GM23338 (cell line): ENCODE measurements at regions not wholly inside any gene's neighbourhood (a gene's known extent, or its start where the extent isn't known, plus 50 kb on each side); places are given as distances from the start of the nearest gene placed in this dataset.

Experiments used
- ATAC-seq: fragments of 200-7000 bp; cut with Tn5 transposase; 3 replicates; pipeline ENCODE4 v1.9.1; 2020
- DNase-seq: peaks from one replicate; pipeline ENCODE4 v3.0.0-alpha.2; 2015; ENCODE audit warnings: low spot score
- H2AFZ ChIP-seq: fragments of 200-600 bp; sonication (generic); 2 replicates; pipeline ENCODE4 v1.8.0; 2016; ENCODE audit warnings: antibody characterized with exemption, mild to moderate bottlenecking, moderate library complexity
- H3F3A ChIP-seq: fragments of 200-600 bp; sonication (generic); replicated peaks from 2 replicates; pipeline ENCODE4 v1.8.0; 2017; ENCODE audit warnings: antibody characterized with exemption, mixed run types, low read depth
- H3K27ac ChIP-seq: fragments of 200-600 bp; sonication (generic); 2 replicates; pipeline ENCODE4 v1.6.1; 2016; ENCODE audit warnings: low read depth
- H3K27me3 ChIP-seq: fragments of 200-600 bp; sonication (generic); 2 replicates; pipeline ENCODE4 v1.8.0; 2016; ENCODE audit warnings: mild to moderate bottlenecking, mixed run types, moderate library complexity; ENCODE audit not compliant: insufficient read depth
- H3K36me3 ChIP-seq: fragments of 200-600 bp; sonication (generic); 2 replicates; pipeline ENCODE4 v1.8.0; 2016; ENCODE audit warnings: mild to moderate bottlenecking; ENCODE audit not compliant: insufficient read depth
- H3K4me1 ChIP-seq: fragments of 200-600 bp; sonication (generic); 2 replicates; pipeline ENCODE4 v1.8.0; 2016; ENCODE audit warnings: mild to moderate bottlenecking, moderate library complexity; ENCODE audit not compliant: insufficient read depth
- H3K4me2 ChIP-seq: fragments of 200-600 bp; sonication (generic); 2 replicates; pipeline ENCODE4 v1.7.1; 2017; ENCODE audit warnings: mixed run types
- H3K4me3 ChIP-seq: fragments of 200-600 bp; sonication (generic); 2 replicates; pipeline ENCODE4 v1.6.1; 2016; ENCODE audit warnings: mixed run types
- H3K79me2 ChIP-seq: fragments of 200-600 bp; sonication (generic); replicated peaks from 2 replicates; pipeline ENCODE4 v1.8.0; 2017; ENCODE audit warnings: mild to moderate bottlenecking; ENCODE audit not compliant: insufficient read depth
- H3K9me2 ChIP-seq: fragments of 200-600 bp; sonication (generic); 2 replicates; pipeline ENCODE4 v1.8.0; 2017; ENCODE audit not compliant: insufficient read depth
- H4K20me1 ChIP-seq: fragments of 200-600 bp; sonication (generic); replicated peaks from 2 replicates; pipeline ENCODE4 v1.8.0; 2017; ENCODE audit warnings: mild to moderate bottlenecking; ENCODE audit not compliant: insufficient read depth
- H3K27ac Mint-ChIP-seq: 2 replicates; pipeline ENCODE4 v1.8.0; 2020; ENCODE audit warnings: inconsistent platforms, mild to moderate bottlenecking, moderate library complexity, mixed read lengths
- H3K27me3 Mint-ChIP-seq: 3 replicates; pipeline ENCODE4 v1.8.0; 2022; ENCODE audit warnings: low read depth, mild to moderate bottlenecking, moderate library complexity, mixed read lengths, inconsistent platforms; ENCODE audit not compliant: insufficient read depth, poor library complexity
- H3K36me3 Mint-ChIP-seq: 3 replicates; pipeline ENCODE4 v1.8.0; 2021; ENCODE audit warnings: low read depth, mild to moderate bottlenecking, inconsistent platforms, moderate library complexity, mixed read lengths
- H3K4me1 Mint-ChIP-seq: 3 replicates; pipeline ENCODE4 v1.8.0; 2020; ENCODE audit warnings: mild to moderate bottlenecking, inconsistent platforms, mixed read lengths
- H3K4me3 Mint-ChIP-seq: 3 replicates; pipeline ENCODE4 v1.8.0; 2021; ENCODE audit warnings: moderate library complexity, mild to moderate bottlenecking, inconsistent platforms, mixed read lengths
- H3K9me3 Mint-ChIP-seq: 3 replicates; pipeline ENCODE4 v1.8.0; 2020; ENCODE audit warnings: moderate library complexity, mild to moderate bottlenecking, inconsistent platforms, mixed read lengths
- CREB1 ChIP-seq: fragments of 250-450 bp; sonication (Bioruptor Pico); IDR thresholded peaks from 2 replicates; pipeline ENCODE4 v1.5.0; 2020; ENCODE audit warnings: low read depth, mild to moderate bottlenecking, moderate library complexity
- EZH2 ChIP-seq: fragments of 200-600 bp; sonication (generic); IDR thresholded peaks from one replicate; pipeline ENCODE4 v1.8.0; 2017; ENCODE audit warnings: antibody characterized with exemption, mild to moderate bottlenecking, low read depth; ENCODE audit not compliant: unreplicated experiment
- EZH2phosphoT487 ChIP-seq: fragments of 200-600 bp; sonication (generic); IDR thresholded peaks from one replicate; pipeline ENCODE4 v1.8.1; 2018; ENCODE audit warnings: antibody characterized with exemption; ENCODE audit not compliant: unreplicated experiment
- JUNB ChIP-seq: IDR thresholded peaks from one replicate; pipeline ENCODE4 v1.6.1; 2016; ENCODE audit warnings: antibody characterized with exemption; ENCODE audit not compliant: unreplicated experiment
- NANOG ChIP-seq: IDR thresholded peaks from 2 replicates; pipeline ENCODE4 v1.6.1; 2016; ENCODE audit warnings: antibody characterized with exemption, borderline replicate concordance
- POLR2AphosphoS5 ChIP-seq: IDR thresholded peaks from 2 replicates; pipeline ENCODE4 v1.6.1; 2016; ENCODE audit warnings: antibody characterized with exemption, low read depth
- ZNF331 ChIP-seq: fragments of 250-450 bp; sonication (Bioruptor Pico); IDR thresholded peaks from 2 replicates; pipeline ENCODE4 v1.5.0; 2020; ENCODE audit warnings: low read depth, mild to moderate bottlenecking, moderate library complexity
- TF ChIP-seq, protein P1 (sequence below): IDR thresholded peaks from one replicate; pipeline ENCODE4 v1.6.1; 2018; ENCODE audit warnings: antibody characterized with exemption; ENCODE audit not compliant: unreplicated experiment
- TF ChIP-seq, protein P2 (sequence below): fragments of 250-450 bp; sonication (Bioruptor Pico); IDR thresholded peaks from 2 replicates; pipeline ENCODE4 v1.5.0; 2020; ENCODE audit warnings: mild to moderate bottlenecking, moderate library complexity

DNA sequence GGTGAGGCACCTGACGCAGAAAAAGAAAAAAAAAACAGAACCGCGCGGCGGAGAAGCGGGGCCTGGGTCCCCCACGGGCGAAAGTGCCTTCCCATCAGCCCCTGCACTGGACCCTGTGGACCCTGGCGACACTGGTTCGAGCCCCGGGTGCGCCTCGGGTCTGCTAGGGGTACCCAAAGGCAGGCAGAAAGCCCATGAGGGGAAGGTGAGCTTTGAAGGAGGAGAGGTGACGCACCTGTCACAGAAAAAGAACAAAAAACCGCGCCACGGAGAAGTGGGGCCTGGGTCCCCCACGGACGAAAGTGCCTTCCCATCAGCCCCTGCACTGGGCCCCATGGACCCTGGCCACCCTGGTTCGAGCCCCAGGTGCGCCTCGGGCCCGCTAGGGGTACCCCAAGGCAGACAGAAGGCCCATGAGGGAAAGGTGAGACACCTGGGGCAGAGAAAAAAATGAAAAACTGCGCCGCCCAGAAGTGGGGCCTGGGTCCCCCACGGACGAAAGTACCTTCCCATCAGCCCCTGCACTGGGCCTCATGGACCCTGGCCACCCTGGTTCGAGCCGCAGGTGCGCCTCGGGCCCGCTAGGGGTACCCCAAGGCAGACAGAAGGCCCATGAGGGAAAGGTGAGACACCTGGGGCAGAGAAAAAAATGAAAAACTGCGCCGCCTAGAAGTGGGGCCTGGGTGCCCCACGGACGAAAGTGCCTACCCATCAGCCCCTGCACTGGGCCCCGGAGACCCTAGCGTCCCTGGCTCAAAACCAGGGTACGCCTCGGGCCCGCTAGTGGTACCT, 227.4 kb downstream of the CCDC74A start:
- Histone ChIP-seq H4K20me1 (no peaks in the 10 kb centered on the region), H3K27ac (no peak overlapping the region), H3K27me3 (no peaks in the 10 kb centered on the region), H3K79me2 (no peaks in the 10 kb centered on the region), H3K36me3 (no peaks in the 10 kb centered on the region), H3K4me2 (no peak overlapping the region), H3K4me3 (no peak overlapping the region), H3F3A (no peaks in the 10 kb centered on the region), H3K4me1 (no peaks in the 10 kb centered on the region), H3K9me2 (no peaks in the 10 kb centered on the region), H2AFZ (no peak overlapping the region)
- H3K27me3 Mint-ChIP-seq, result peaks cover 1% of the 10 kb centered on the region
- H3K36me3 Mint-ChIP-seq, result peaks cover 16% of the 10 kb centered on the region; the same call in 1 of the 3 replicates
- H3K4me1 Mint-ChIP-seq, result no peaks in the 10 kb centered on the region
- H3K27ac Mint-ChIP-seq, result no peak overlapping the region
- H3K4me3 Mint-ChIP-seq, result no peak overlapping the region
- no peak for TF ChIP-seq POLR2AphosphoS5
- TF ChIP-seq, protein P1, sequence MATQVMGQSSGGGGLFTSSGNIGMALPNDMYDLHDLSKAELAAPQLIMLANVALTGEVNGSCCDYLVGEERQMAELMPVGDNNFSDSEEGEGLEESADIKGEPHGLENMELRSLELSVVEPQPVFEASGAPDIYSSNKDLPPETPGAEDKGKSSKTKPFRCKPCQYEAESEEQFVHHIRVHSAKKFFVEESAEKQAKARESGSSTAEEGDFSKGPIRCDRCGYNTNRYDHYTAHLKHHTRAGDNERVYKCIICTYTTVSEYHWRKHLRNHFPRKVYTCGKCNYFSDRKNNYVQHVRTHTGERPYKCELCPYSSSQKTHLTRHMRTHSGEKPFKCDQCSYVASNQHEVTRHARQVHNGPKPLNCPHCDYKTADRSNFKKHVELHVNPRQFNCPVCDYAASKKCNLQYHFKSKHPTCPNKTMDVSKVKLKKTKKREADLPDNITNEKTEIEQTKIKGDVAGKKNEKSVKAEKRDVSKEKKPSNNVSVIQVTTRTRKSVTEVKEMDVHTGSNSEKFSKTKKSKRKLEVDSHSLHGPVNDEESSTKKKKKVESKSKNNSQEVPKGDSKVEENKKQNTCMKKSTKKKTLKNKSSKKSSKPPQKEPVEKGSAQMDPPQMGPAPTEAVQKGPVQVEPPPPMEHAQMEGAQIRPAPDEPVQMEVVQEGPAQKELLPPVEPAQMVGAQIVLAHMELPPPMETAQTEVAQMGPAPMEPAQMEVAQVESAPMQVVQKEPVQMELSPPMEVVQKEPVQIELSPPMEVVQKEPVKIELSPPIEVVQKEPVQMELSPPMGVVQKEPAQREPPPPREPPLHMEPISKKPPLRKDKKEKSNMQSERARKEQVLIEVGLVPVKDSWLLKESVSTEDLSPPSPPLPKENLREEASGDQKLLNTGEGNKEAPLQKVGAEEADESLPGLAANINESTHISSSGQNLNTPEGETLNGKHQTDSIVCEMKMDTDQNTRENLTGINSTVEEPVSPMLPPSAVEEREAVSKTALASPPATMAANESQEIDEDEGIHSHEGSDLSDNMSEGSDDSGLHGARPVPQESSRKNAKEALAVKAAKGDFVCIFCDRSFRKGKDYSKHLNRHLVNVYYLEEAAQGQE, result no peak
- TF ChIP-seq EZH2phosphoT487, result no peak
- no peak for TF ChIP-seq CREB1 (CRISPR knock-in tag)
- ATAC-seq (no peak), DNase-seq (no peak)
- peaks cover 55% of the 10 kb centered on the region for H3K9me3 Mint-ChIP-seq

DNA sequence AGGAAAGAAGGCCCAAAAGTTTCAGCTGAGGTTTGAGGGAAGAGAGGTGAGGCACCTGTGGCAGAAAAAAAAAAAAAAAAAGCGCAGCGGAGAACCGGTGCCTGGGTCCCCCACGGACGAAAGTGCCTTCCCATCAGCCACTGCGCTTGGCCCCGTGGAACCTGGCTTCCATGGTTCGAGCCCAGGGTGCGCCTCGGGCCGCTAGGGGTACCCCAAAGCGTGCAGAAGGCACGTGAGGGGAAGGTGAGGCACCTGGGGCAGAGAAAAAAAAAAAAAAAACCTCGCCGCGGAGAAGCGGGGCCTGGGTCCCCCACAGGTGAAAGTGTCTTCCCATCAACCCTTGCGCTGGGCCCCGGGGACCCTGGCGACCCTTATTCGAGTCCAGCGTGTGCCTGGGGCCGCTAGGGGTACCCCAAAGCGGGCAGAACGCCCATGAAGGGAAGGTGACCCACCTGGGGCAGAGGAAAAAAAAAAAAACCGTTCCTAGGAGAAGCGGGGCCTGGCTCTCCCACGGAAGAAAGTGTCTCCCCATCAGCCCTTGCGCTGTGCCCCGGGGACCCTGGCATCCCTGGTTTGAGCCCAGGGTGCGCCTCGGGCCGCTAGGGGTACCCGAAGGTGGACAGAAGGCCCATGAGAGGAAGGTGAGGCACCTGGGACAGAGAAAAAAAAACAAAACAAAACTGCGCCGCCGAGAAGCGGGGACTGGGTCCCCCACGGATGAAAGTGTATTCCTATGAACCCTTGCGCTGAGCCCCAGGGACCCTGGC, 228.6 kb downstream of the CCDC74A start:
- Mint-ChIP-seq H3K36me3 (peaks cover 16% of the 10 kb centered on the region; the same call in 1 of the 3 replicates), H3K9me3 (peaks cover 60% of the 10 kb centered on the region)
- no peak for TF ChIP-seq ZNF331 (CRISPR knock-in tag)
- TF ChIP-seq JUNB, result no peak
- TF ChIP-seq, protein P2, sequence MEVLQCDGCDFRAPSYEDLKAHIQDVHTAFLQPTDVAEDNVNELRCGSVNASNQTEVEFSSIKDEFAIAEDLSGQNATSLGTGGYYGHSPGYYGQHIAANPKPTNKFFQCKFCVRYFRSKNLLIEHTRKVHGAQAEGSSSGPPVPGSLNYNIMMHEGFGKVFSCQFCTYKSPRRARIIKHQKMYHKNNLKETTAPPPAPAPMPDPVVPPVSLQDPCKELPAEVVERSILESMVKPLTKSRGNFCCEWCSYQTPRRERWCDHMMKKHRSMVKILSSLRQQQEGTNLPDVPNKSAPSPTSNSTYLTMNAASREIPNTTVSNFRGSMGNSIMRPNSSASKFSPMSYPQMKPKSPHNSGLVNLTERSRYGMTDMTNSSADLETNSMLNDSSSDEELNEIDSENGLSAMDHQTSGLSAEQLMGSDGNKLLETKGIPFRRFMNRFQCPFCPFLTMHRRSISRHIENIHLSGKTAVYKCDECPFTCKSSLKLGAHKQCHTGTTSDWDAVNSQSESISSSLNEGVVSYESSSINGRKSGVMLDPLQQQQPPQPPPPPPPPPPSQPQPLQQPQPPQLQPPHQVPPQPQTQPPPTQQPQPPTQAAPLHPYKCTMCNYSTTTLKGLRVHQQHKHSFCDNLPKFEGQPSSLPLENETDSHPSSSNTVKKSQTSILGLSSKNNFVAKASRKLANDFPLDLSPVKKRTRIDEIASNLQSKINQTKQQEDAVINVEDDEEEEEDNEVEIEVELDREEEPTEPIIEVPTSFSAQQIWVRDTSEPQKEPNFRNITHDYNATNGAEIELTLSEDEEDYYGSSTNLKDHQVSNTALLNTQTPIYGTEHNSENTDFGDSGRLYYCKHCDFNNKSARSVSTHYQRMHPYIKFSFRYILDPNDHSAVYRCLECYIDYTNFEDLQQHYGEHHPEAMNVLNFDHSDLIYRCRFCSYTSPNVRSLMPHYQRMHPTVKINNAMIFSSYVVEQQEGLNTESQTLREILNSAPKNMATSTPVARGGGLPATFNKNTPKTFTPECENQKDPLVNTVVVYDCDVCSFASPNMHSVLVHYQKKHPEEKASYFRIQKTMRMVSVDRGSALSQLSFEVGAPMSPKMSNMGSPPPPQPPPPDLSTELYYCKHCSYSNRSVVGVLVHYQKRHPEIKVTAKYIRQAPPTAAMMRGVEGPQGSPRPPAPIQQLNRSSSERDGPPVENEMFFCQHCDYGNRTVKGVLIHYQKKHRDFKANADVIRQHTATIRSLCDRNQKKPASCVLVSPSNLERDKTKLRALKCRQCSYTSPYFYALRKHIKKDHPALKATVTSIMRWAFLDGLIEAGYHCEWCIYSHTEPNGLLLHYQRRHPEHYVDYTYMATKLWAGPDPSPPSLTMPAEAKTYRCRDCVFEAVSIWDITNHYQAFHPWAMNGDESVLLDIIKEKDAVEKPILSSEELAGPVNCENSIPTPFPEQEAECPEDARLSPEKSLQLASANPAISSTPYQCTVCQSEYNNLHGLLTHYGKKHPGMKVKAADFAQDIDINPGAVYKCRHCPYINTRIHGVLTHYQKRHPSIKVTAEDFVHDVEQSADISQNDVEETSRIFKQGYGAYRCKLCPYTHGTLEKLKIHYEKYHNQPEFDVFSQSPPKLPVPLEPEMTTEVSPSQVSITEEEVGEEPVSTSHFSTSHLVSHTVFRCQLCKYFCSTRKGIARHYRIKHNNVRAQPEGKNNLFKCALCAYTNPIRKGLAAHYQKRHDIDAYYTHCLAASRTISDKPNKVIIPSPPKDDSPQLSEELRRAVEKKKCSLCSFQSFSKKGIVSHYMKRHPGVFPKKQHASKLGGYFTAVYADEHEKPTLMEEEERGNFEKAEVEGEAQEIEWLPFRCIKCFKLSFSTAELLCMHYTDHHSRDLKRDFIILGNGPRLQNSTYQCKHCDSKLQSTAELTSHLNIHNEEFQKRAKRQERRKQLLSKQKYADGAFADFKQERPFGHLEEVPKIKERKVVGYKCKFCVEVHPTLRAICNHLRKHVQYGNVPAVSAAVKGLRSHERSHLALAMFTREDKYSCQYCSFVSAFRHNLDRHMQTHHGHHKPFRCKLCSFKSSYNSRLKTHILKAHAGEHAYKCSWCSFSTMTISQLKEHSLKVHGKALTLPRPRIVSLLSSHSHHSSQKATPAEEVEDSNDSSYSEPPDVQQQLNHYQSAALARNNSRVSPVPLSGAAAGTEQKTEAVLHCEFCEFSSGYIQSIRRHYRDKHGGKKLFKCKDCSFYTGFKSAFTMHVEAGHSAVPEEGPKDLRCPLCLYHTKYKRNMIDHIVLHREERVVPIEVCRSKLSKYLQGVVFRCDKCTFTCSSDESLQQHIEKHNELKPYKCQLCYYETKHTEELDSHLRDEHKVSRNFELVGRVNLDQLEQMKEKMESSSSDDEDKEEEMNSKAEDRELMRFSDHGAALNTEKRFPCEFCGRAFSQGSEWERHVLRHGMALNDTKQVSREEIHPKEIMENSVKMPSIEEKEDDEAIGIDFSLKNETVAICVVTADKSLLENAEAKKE (CRISPR knock-in tag), result no peak
- TF ChIP-seq NANOG, result no peak
- TF ChIP-seq EZH2, result no peak
- TF ChIP-seq CREB1 (CRISPR knock-in tag), result no peak
- TF ChIP-seq EZH2phosphoT487, result no peak

More for the DNA sequence above, 228.6 kb downstream of the CCDC74A start:
- H3K4me3 Mint-ChIP-seq, result no peak overlapping the region
- no peak for DNase-seq
- H3K27me3 Mint-ChIP-seq, result peaks cover 1% of the 10 kb centered on the region
- H3K27ac Mint-ChIP-seq, result no peak overlapping the region
- Histone ChIP-seq H3K4me3 (no peak overlapping the region), H2AFZ (no peak overlapping the region), H3F3A (no peaks in the 10 kb centered on the region), H3K9me2 (no peaks in the 10 kb centered on the region), H4K20me1 (no peaks in the 10 kb centered on the region), H3K27me3 (no peaks in the 10 kb centered on the region), H3K36me3 (no peaks in the 10 kb centered on the region), H3K27ac (no peak overlapping the region), H3K79me2 (no peaks in the 10 kb centered on the region), H3K4me2 (no peak overlapping the region), H3K4me1 (no peaks in the 10 kb centered on the region)
- ATAC-seq, result no peak
- no peaks in the 10 kb centered on the region for H3K4me1 Mint-ChIP-seq
